GF-D8 (cell line): ENCODE measurements at regions not wholly inside any gene's neighbourhood (a gene's known extent, or its start where the extent isn't known, plus 50 kb on each side); places are given as distances from the start of the nearest gene placed in this dataset.

Experiments
- DNase-seq: peaks from one replicate; lab custom pipeline; 2025; lab: John Stamatoyannopoulos, UW

GRCh38 chr2:30048636-30049175, 98.1 kb upstream of the YPEL5 start:
- DNase-seq, result no peak

- DNase-seq, result no peak
Measured at GRCh38 chr2:30055548-30055947, 91.3 kb upstream of the YPEL5 start.

GRCh38 chr2:30060562-30060961, 86.2 kb upstream of the YPEL5 start:
- DNase-seq, result no peak

- no peak for DNase-seq
Measured at GRCh38 chr2:30068067-30068466, 78.7 kb upstream of the YPEL5 start.

- DNase-seq, result peak; percentile 14
Measured at GRCh38 chr2:30072250-30072842, 74.5 kb upstream of the YPEL5 start.

- no peak for DNase-seq
Measured at GRCh38 chr2:30073523-30073922, 73.3 kb upstream of the YPEL5 start.

GRCh38 chr2:30074023-30074422, 72.8 kb upstream of the YPEL5 start:
- DNase-seq, result no peak

- no peak for DNase-seq
Measured at GRCh38 chr2:30078521-30078920, 68.3 kb upstream of the YPEL5 start.

GRCh38 chr2:30084915-30085314, 61.9 kb upstream of the YPEL5 start:
- DNase-seq, result no peak

- no peak for DNase-seq
Measured at GRCh38 chr2:30089171-30089570, 57.6 kb upstream of the YPEL5 start.

- no peak for DNase-seq
Measured at GRCh38 chr2:30095402-30095801, 51.4 kb upstream of the YPEL5 start.

GRCh38 chr2:30096451-30096850, 50.4 kb upstream of the YPEL5 start:
- no peak for DNase-seq
